ENCODE measurements at regions not wholly inside any gene's neighbourhood (a gene's known extent, or its start where the extent isn't known, plus 50 kb on each side); places are given as distances from the start of the nearest gene placed in this dataset.

GRCh38 chr7:22658031-22658430 is 69.0 kb upstream of the IL6 start:
- H3K27ac ChIP-seq = no peak overlapping the region
- no peaks in the 10 kb centered on the region for H3K9me3 ChIP-seq
- no peaks in the 10 kb centered on the region for H3K4me1 ChIP-seq
- H3K4me3 ChIP-seq = no peak overlapping the region
- no peaks in the 10 kb centered on the region for H3K36me3 ChIP-seq
- no peak for TF ChIP-seq CTCF (IDR thresholded peaks at IDR 0.05)
- no peak for DNase-seq (ENCODE audit: low spot score in 2 of 2)
- intact Hi-C loops (cut with DNase I) = no loop called here
- H3K27me3 ChIP-seq = no peaks in the 10 kb centered on the region

GRCh38 chr7:22657479-22657878 is 69.5 kb upstream of the IL6 start:
- no peaks in the 10 kb centered on the region for H3K9me3 ChIP-seq
- no peak for TF ChIP-seq CTCF (IDR thresholded peaks at IDR 0.05)
- intact Hi-C loops (cut with DNase I) = no loop called here

GRCh38 chr7:22655781-22656180 is 71.2 kb upstream of the IL6 start:
- intact Hi-C loops (cut with DNase I) = no loop called here
- H3K36me3 ChIP-seq = no peaks in the 10 kb centered on the region
- H3K9me3 ChIP-seq = no peaks in the 10 kb centered on the region
- no peak overlapping the region for H3K27ac ChIP-seq
- DNase-seq (ENCODE audit: low spot score in 2 of 2) = no peak
- H3K4me1 ChIP-seq = peaks cover 0 to 3% of the 10 kb centered on the region in 2 donors
- H3K27me3 ChIP-seq = no peaks in the 10 kb centered on the region
- TF ChIP-seq CTCF (IDR thresholded peaks at IDR 0.05) = no peak
- H3K4me3 ChIP-seq = no peak overlapping the region

More at GRCh38 chr7:22657479-22657878, 69.5 kb upstream of the IL6 start:
- Histone ChIP-seq H3K27me3 (no peaks in the 10 kb centered on the region), H3K36me3 (no peaks in the 10 kb centered on the region), H3K4me1 (no peaks in the 10 kb centered on the region), H3K4me3 (no peak overlapping the region), H3K27ac (no peak overlapping the region)
- no peak for DNase-seq (ENCODE audit: low spot score in 2 of 2)

- Histone ChIP-seq H3K9me3 (no peaks in the 10 kb centered on the region), H3K4me1 (peaks cover 0 to 3% of the 10 kb centered on the region in 2 donors), H3K27ac (no peak overlapping the region), H3K27me3 (no peaks in the 10 kb centered on the region), H3K4me3 (no peak overlapping the region), H3K36me3 (no peaks in the 10 kb centered on the region)
- intact Hi-C loops (cut with DNase I) = no loop called here
- DNase-seq (ENCODE audit: low spot score in 2 of 2) = no peak
- no peak for TF ChIP-seq CTCF (IDR thresholded peaks at IDR 0.05)
Observed at GRCh38 chr7:22654831-22655230, 72.2 kb upstream of the IL6 start.

GRCh38 chr7:22653951-22654350 is 73.0 kb upstream of the IL6 start:
- Histone ChIP-seq H3K9me3 (no peaks in the 10 kb centered on the region), H3K4me3 (no peak overlapping the region), H3K36me3 (no peaks in the 10 kb centered on the region), H3K27me3 (no peaks in the 10 kb centered on the region), H3K27ac (no peak overlapping the region), H3K4me1 (peaks cover 0 to 3% of the 10 kb centered on the region in 2 donors)
- no peak for DNase-seq (ENCODE audit: low spot score in 2 of 2)
- no peak for TF ChIP-seq CTCF (IDR thresholded peaks at IDR 0.05)
- intact Hi-C loops (cut with DNase I) = no loop called here
